ENCODE measurements at regions not wholly inside any gene's neighbourhood (a gene's known extent, or its start where the extent isn't known, plus 50 kb on each side); places are given as distances from the start of the nearest gene placed in this dataset.

DNA sequence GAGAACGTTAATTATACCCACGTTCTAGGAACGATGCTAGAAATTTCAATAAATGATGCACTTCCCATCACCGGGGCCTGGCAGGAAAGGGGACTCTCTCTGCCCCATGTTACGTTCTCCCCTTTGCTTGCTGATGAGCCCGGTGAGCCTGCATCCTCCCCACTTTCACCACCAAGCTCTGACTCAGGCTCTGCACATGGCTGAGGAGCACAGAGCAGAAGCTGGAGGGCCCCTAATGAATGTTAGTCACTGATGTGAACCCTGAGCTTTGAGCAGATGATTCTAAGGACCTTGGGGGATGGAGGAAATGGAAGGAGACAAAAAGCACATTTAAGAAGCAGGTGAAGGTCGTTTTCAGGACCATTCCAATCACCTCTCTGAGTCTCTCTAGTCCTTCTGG is 468.2 kb upstream of the ARID1B start (continued):
- no peak for TF ChIP-seq REST (IDR thresholded peaks at IDR 0.05; ENCODE audit: unreplicated experiment)

- Histone ChIP-seq H3F3A (replicated peaks; ENCODE audit: low read depth) (no peaks in the 10 kb centered on the region), H3K4me1 (ENCODE audit: insufficient read depth) (0 out of 2 replicates have a peak, but pooled peaks cover 5% of the 10 kb centered on the region), H4K20me1 (replicated peaks; ENCODE audit: insufficient read depth) (no peaks in the 10 kb centered on the region), H3K27ac (ENCODE audit: low read depth) (no peak overlapping the region), H3K79me2 (replicated peaks; ENCODE audit: insufficient read depth) (no peaks in the 10 kb centered on the region), H3K4me2 (no peak overlapping the region), H3K36me3 (ENCODE audit: insufficient read depth) (no peaks in the 10 kb centered on the region), H3K9me2 (ENCODE audit: insufficient read depth) (peaks cover 15% of the 10 kb centered on the region; the same call in 1 of the 2 replicates), H2AFZ (no peak overlapping the region), H3K4me3 (no peak overlapping the region), H3K27me3 (ENCODE audit: insufficient read depth) (no peaks in the 10 kb centered on the region)
- H3K36me3 Mint-ChIP-seq (ENCODE audit: low read depth), result no peaks in the 10 kb centered on the region; the same call in 2 of the 3 replicates
- H3K27me3 Mint-ChIP-seq (ENCODE audit: insufficient read depth, low read depth, poor library complexity), result no peaks in the 10 kb centered on the region
- H3K4me3 Mint-ChIP-seq, result no peak overlapping the region
- no peak overlapping the region for H3K27ac Mint-ChIP-seq
- DNase-seq (ENCODE audit: low spot score), result no peak
- H3K4me1 Mint-ChIP-seq, result peaks cover 4% of the 10 kb centered on the region; the same call in 2 of the 3 replicates
- H3K9me3 Mint-ChIP-seq, result no peaks in the 10 kb centered on the region; the same call in 2 of the 3 replicates
- ATAC-seq, result no peak
- no peak for TF ChIP-seq CREB1 (CRISPR knock-in tag; IDR thresholded peaks at IDR 0.05; ENCODE audit: low read depth)
- no peak for TF ChIP-seq REST (IDR thresholded peaks at IDR 0.05; ENCODE audit: unreplicated experiment)
- TF ChIP-seq STAT1 (IDR thresholded peaks at IDR 0.05; ENCODE audit: unreplicated experiment), result no peak
- TF ChIP-seq ZNF331 (CRISPR knock-in tag; IDR thresholded peaks at IDR 0.05; ENCODE audit: low read depth), result no peak
- TF ChIP-seq, protein P1, sequence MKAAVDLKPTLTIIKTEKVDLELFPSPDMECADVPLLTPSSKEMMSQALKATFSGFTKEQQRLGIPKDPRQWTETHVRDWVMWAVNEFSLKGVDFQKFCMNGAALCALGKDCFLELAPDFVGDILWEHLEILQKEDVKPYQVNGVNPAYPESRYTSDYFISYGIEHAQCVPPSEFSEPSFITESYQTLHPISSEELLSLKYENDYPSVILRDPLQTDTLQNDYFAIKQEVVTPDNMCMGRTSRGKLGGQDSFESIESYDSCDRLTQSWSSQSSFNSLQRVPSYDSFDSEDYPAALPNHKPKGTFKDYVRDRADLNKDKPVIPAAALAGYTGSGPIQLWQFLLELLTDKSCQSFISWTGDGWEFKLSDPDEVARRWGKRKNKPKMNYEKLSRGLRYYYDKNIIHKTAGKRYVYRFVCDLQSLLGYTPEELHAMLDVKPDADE (IDR thresholded peaks at IDR 0.05), result no peak
- no peak for TF ChIP-seq POLR2AphosphoS5 (IDR thresholded peaks at IDR 0.05; ENCODE audit: low read depth)
- no peak for TF ChIP-seq CTCF (conservative IDR thresholded peaks at IDR 0.05; ENCODE audit: low read depth in 2 of 2)
- no peak for TF ChIP-seq NANOG (IDR thresholded peaks at IDR 0.05; ENCODE audit: borderline replicate concordance)
- no peak for TF ChIP-seq ZNF462 (CRISPR knock-in tag; IDR thresholded peaks at IDR 0.05)
These were observed 468.6 kb upstream of the ARID1B start for GRCh38 chr6:156308604-156309003.

All from GM23338 (cell line).